Retinal pigment epithelial cell (primary cell): ENCODE measurements at regions not wholly inside any gene's neighbourhood (a gene's known extent, or its start where the extent isn't known, plus 50 kb on each side); places are given as distances from the start of the nearest gene placed in this dataset.
A peak's percentile ranks its signal among the peaks of the same experiment; 100 is the strongest.

Experiments used
- DNase-seq: peaks from one replicate; pipeline ENCODE4 v3.0.0-alpha.2; 2010; ENCODE audit warnings: low read depth
- H3K4me3 ChIP-seq: 2 replicates; pipeline ENCODE4 v1.5.1; 2011; ENCODE audit warnings: mild to moderate bottlenecking, low read length, control low read depth, moderate library complexity
- CTCF ChIP-seq: conservative IDR thresholded peaks from 2 replicates; pipeline ENCODE4 v1.5.1; 2011; ENCODE audit warnings: low read depth, low read length, control low read depth, inconsistent platforms

DNA sequence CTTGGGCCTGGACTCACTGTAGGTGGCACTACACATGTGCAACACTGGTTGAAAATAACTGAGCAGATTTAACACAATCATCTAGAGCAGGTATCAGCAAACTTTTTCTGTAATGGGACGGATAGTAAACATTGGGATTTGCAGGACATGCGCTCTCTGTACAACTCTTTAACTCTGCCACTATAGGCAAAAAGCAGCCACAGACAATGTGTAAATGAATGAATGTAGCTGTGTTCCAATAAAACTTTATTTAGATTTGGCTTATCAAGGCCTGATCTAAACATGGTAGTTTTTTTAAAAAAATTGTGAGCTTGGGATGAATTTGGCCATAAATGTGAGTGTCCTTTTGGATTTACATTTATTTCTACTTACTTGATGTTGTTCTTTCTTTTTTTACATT, 407.3 kb downstream of the FAT4 start:
- TF ChIP-seq CTCF: no peak
- DNase-seq: no peak
- H3K4me3 ChIP-seq: no peak overlapping the region

GRCh38 chr4:125725957-125726525, 411.3 kb downstream of the FAT4 start:
- no peak for DNase-seq
- H3K4me3 ChIP-seq: no peak overlapping the region
- TF ChIP-seq CTCF: no peak

GRCh38 chr4:125727931-125728330, 413.2 kb downstream of the FAT4 start:
- H3K4me3 ChIP-seq: no peak overlapping the region
- TF ChIP-seq CTCF: no peak
- DNase-seq: no peak

DNA sequence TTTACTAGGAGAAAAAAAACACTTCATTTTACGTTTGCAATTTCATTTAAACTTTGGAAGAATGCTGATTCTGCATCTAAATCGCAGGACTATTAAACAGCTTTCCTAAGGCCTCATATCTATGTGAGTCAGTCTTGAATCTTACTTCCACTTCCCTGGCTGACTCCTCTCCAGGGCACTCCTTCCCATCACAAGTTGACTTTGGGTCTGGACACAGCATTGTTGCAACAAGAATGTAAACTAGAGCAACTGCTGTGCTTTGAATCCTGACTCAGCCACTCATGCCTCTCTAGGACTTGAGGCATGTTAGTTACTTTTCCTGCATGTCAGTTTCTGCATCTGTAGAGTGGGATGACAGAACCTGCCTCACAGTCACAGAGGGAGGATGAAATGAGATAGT, 413.8 kb downstream of the FAT4 start:
- DNase-seq: peak; percentile 60
- H3K4me3 ChIP-seq: no peak overlapping the region
- TF ChIP-seq CTCF: no peak

GRCh38 chr4:125729171-125729570, 414.4 kb downstream of the FAT4 start:
- DNase-seq: no peak
- no peak overlapping the region for H3K4me3 ChIP-seq
- no peak for TF ChIP-seq CTCF

DNA sequence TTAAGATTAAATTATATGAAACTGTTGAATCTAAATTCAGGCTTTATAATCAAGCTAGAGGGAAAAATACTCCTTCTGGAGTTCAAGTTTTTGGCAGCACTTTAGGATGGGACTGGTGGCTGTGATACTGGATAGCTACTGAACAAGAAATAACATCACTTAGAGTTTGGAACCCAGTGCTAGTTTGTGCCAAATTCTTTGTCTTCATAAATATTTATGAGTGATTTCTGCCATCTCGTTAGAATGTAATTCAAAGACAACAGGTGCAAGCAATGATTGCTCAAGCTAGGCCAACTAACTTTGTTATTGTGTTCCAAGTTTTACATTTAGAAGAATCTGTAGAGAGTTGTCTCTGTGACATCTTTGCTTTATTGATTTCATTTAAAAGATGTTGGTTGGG, 417.9 kb downstream of the FAT4 start:
- no peak for TF ChIP-seq CTCF
- no peak for DNase-seq
- H3K4me3 ChIP-seq: no peak overlapping the region

GRCh38 chr4:125734504-125734903, 419.7 kb downstream of the FAT4 start:
- TF ChIP-seq CTCF: no peak
- DNase-seq: no peak

More at GRCh38 chr4:125734504-125734903, 419.7 kb downstream of the FAT4 start:
- no peak overlapping the region for H3K4me3 ChIP-seq
